GM23338 (cell line): ENCODE measurements at regions not wholly inside any gene's neighbourhood (a gene's known extent, or its start where the extent isn't known, plus 50 kb on each side); places are given as distances from the start of the nearest gene placed in this dataset.

Source experiments
- ATAC-seq: fragments of 200-7000 bp; cut with Tn5 transposase; 3 replicates; pipeline ENCODE4 v1.9.1; 2020
- DNase-seq: peaks from one replicate; pipeline ENCODE4 v3.0.0-alpha.2; 2015; ENCODE audit warnings: low spot score
- H2AFZ ChIP-seq: fragments of 200-600 bp; sonication (generic); 2 replicates; pipeline ENCODE4 v1.8.0; 2016; ENCODE audit warnings: antibody characterized with exemption, mild to moderate bottlenecking, moderate library complexity
- H3F3A ChIP-seq: fragments of 200-600 bp; sonication (generic); replicated peaks from 2 replicates; pipeline ENCODE4 v1.8.0; 2017; ENCODE audit warnings: antibody characterized with exemption, mixed run types, low read depth
- H3K27ac ChIP-seq: fragments of 200-600 bp; sonication (generic); 2 replicates; pipeline ENCODE4 v1.6.1; 2016; ENCODE audit warnings: low read depth
- H3K27me3 ChIP-seq: fragments of 200-600 bp; sonication (generic); 2 replicates; pipeline ENCODE4 v1.8.0; 2016; ENCODE audit warnings: mild to moderate bottlenecking, mixed run types, moderate library complexity; ENCODE audit not compliant: insufficient read depth
- H3K36me3 ChIP-seq: fragments of 200-600 bp; sonication (generic); 2 replicates; pipeline ENCODE4 v1.8.0; 2016; ENCODE audit warnings: mild to moderate bottlenecking; ENCODE audit not compliant: insufficient read depth
- H3K4me1 ChIP-seq: fragments of 200-600 bp; sonication (generic); 2 replicates; pipeline ENCODE4 v1.8.0; 2016; ENCODE audit warnings: mild to moderate bottlenecking, moderate library complexity; ENCODE audit not compliant: insufficient read depth
- H3K4me2 ChIP-seq: fragments of 200-600 bp; sonication (generic); 2 replicates; pipeline ENCODE4 v1.7.1; 2017; ENCODE audit warnings: mixed run types
- H3K4me3 ChIP-seq: fragments of 200-600 bp; sonication (generic); 2 replicates; pipeline ENCODE4 v1.6.1; 2016; ENCODE audit warnings: mixed run types
- H3K79me2 ChIP-seq: fragments of 200-600 bp; sonication (generic); replicated peaks from 2 replicates; pipeline ENCODE4 v1.8.0; 2017; ENCODE audit warnings: mild to moderate bottlenecking; ENCODE audit not compliant: insufficient read depth
- H3K9me2 ChIP-seq: fragments of 200-600 bp; sonication (generic); 2 replicates; pipeline ENCODE4 v1.8.0; 2017; ENCODE audit not compliant: insufficient read depth
- H4K20me1 ChIP-seq: fragments of 200-600 bp; sonication (generic); replicated peaks from 2 replicates; pipeline ENCODE4 v1.8.0; 2017; ENCODE audit warnings: mild to moderate bottlenecking; ENCODE audit not compliant: insufficient read depth
- H3K27ac Mint-ChIP-seq: 2 replicates; pipeline ENCODE4 v1.8.0; 2020; ENCODE audit warnings: inconsistent platforms, mild to moderate bottlenecking, moderate library complexity, mixed read lengths
- H3K27me3 Mint-ChIP-seq: 3 replicates; pipeline ENCODE4 v1.8.0; 2022; ENCODE audit warnings: low read depth, mild to moderate bottlenecking, moderate library complexity, mixed read lengths, inconsistent platforms; ENCODE audit not compliant: insufficient read depth, poor library complexity
- H3K36me3 Mint-ChIP-seq: 3 replicates; pipeline ENCODE4 v1.8.0; 2021; ENCODE audit warnings: low read depth, mild to moderate bottlenecking, inconsistent platforms, moderate library complexity, mixed read lengths
- H3K4me1 Mint-ChIP-seq: 3 replicates; pipeline ENCODE4 v1.8.0; 2020; ENCODE audit warnings: mild to moderate bottlenecking, inconsistent platforms, mixed read lengths
- H3K4me3 Mint-ChIP-seq: 3 replicates; pipeline ENCODE4 v1.8.0; 2021; ENCODE audit warnings: moderate library complexity, mild to moderate bottlenecking, inconsistent platforms, mixed read lengths
- H3K9me3 Mint-ChIP-seq: 3 replicates; pipeline ENCODE4 v1.8.0; 2020; ENCODE audit warnings: moderate library complexity, mild to moderate bottlenecking, inconsistent platforms, mixed read lengths
- CREB1 ChIP-seq: fragments of 250-450 bp; sonication (Bioruptor Pico); IDR thresholded peaks from 2 replicates; pipeline ENCODE4 v1.5.0; 2020; ENCODE audit warnings: low read depth, mild to moderate bottlenecking, moderate library complexity
- EZH2 ChIP-seq: fragments of 200-600 bp; sonication (generic); IDR thresholded peaks from one replicate; pipeline ENCODE4 v1.8.0; 2017; ENCODE audit warnings: antibody characterized with exemption, mild to moderate bottlenecking, low read depth; ENCODE audit not compliant: unreplicated experiment
- EZH2phosphoT487 ChIP-seq: fragments of 200-600 bp; sonication (generic); IDR thresholded peaks from one replicate; pipeline ENCODE4 v1.8.1; 2018; ENCODE audit warnings: antibody characterized with exemption; ENCODE audit not compliant: unreplicated experiment
- JUNB ChIP-seq: IDR thresholded peaks from one replicate; pipeline ENCODE4 v1.6.1; 2016; ENCODE audit warnings: antibody characterized with exemption; ENCODE audit not compliant: unreplicated experiment
- POLR2AphosphoS5 ChIP-seq: IDR thresholded peaks from 2 replicates; pipeline ENCODE4 v1.6.1; 2016; ENCODE audit warnings: antibody characterized with exemption, low read depth
- STAT1 ChIP-seq: IDR thresholded peaks from one replicate; pipeline ENCODE4 v1.6.1; 2016; ENCODE audit warnings: antibody characterized with exemption; ENCODE audit not compliant: unreplicated experiment
- ZNF114 ChIP-seq: fragments of 250-450 bp; sonication (Bioruptor Pico); IDR thresholded peaks from 2 replicates; pipeline ENCODE4 v1.5.0; 2020; ENCODE audit warnings: mild to moderate bottlenecking, moderate library complexity
- ZNF331 ChIP-seq: fragments of 250-450 bp; sonication (Bioruptor Pico); IDR thresholded peaks from 2 replicates; pipeline ENCODE4 v1.5.0; 2020; ENCODE audit warnings: low read depth, mild to moderate bottlenecking, moderate library complexity
- TF ChIP-seq, protein P1 (sequence below): IDR thresholded peaks from 2 replicates; pipeline ENCODE4 v1.6.1; 2016; ENCODE audit warnings: antibody characterized with exemption
- TF ChIP-seq, protein P2 (sequence below): fragments of 250-450 bp; sonication (Bioruptor Pico); IDR thresholded peaks from 2 replicates; pipeline ENCODE4 v1.5.0; 2020; ENCODE audit warnings: mild to moderate bottlenecking, moderate library complexity
- TF ChIP-seq, protein P3 (sequence below): IDR thresholded peaks from one replicate; pipeline ENCODE4 v1.6.1; 2018; ENCODE audit warnings: antibody characterized with exemption; ENCODE audit not compliant: unreplicated experiment

DNA sequence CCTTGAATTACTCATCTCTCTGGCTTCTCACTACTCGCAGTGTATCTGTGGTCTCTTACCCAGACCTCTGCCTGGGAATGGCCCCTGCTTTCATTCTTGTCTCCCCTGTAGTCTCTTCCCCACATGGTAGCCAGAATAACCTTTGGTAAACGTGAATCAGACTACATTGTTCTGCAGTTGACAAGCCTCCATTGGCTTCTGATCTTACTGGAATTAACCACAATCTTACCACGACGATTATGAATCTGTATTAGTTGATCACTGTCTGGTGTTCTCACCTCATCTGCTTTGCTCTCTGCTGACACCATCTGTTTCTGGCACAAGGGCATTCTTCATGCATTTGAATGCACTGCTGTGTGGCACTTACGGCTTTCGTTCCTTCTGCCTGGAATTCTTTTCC, 781.2 kb downstream of the MTRR start (continued):
- TF ChIP-seq, protein P1, sequence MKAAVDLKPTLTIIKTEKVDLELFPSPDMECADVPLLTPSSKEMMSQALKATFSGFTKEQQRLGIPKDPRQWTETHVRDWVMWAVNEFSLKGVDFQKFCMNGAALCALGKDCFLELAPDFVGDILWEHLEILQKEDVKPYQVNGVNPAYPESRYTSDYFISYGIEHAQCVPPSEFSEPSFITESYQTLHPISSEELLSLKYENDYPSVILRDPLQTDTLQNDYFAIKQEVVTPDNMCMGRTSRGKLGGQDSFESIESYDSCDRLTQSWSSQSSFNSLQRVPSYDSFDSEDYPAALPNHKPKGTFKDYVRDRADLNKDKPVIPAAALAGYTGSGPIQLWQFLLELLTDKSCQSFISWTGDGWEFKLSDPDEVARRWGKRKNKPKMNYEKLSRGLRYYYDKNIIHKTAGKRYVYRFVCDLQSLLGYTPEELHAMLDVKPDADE = no peak

DNA sequence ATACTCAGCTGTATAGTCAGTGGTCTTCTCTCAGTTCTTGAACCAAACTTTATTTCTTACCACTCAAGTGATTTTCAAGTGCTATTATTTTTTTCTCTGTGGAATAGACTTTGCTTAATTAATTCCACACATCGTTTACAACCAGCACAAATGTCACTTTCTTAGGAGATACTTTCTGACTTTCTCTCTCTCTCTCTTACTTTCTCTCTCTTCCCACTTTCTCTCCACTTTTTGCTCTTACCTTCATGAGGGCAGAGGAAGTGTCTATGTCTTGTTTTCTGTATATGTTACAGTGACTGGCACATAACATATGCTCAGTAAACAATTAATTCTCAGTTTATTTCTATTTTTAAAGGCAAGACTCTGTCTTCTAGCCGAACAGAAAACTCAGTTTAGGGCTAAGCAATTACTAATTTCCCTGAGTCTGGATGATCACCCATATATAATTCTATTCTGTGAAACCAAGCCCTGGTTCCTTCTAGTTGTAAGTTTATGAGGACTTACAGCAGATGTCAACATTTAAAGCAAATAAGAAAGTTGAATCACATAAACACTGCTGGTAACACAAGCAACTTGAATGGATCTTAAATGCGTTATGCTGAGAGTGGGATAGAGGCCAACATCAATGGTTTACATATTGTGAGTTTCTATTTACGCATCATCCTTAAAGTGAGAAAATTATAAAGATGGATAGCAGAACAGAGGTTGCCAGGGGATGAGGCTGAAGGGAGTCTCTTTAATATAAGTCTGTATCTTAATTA, 791.4 kb downstream of the MTRR start:
- no peak overlapping the region for H3K4me3 Mint-ChIP-seq
- H3K9me3 Mint-ChIP-seq = no peaks in the 10 kb centered on the region
- ATAC-seq = no peak
- no peak overlapping the region for H3K4me3 ChIP-seq
- H3K36me3 ChIP-seq = no peaks in the 10 kb centered on the region
- TF ChIP-seq CREB1 (no peak), STAT1 (no peak), EZH2phosphoT487 (no peak), POLR2AphosphoS5 (no peak), JUNB (no peak), ZNF114 (CRISPR knock-in tag) (no peak), EZH2 (no peak), ZNF331 (CRISPR knock-in tag) (no peak)
- TF ChIP-seq, protein P2, sequence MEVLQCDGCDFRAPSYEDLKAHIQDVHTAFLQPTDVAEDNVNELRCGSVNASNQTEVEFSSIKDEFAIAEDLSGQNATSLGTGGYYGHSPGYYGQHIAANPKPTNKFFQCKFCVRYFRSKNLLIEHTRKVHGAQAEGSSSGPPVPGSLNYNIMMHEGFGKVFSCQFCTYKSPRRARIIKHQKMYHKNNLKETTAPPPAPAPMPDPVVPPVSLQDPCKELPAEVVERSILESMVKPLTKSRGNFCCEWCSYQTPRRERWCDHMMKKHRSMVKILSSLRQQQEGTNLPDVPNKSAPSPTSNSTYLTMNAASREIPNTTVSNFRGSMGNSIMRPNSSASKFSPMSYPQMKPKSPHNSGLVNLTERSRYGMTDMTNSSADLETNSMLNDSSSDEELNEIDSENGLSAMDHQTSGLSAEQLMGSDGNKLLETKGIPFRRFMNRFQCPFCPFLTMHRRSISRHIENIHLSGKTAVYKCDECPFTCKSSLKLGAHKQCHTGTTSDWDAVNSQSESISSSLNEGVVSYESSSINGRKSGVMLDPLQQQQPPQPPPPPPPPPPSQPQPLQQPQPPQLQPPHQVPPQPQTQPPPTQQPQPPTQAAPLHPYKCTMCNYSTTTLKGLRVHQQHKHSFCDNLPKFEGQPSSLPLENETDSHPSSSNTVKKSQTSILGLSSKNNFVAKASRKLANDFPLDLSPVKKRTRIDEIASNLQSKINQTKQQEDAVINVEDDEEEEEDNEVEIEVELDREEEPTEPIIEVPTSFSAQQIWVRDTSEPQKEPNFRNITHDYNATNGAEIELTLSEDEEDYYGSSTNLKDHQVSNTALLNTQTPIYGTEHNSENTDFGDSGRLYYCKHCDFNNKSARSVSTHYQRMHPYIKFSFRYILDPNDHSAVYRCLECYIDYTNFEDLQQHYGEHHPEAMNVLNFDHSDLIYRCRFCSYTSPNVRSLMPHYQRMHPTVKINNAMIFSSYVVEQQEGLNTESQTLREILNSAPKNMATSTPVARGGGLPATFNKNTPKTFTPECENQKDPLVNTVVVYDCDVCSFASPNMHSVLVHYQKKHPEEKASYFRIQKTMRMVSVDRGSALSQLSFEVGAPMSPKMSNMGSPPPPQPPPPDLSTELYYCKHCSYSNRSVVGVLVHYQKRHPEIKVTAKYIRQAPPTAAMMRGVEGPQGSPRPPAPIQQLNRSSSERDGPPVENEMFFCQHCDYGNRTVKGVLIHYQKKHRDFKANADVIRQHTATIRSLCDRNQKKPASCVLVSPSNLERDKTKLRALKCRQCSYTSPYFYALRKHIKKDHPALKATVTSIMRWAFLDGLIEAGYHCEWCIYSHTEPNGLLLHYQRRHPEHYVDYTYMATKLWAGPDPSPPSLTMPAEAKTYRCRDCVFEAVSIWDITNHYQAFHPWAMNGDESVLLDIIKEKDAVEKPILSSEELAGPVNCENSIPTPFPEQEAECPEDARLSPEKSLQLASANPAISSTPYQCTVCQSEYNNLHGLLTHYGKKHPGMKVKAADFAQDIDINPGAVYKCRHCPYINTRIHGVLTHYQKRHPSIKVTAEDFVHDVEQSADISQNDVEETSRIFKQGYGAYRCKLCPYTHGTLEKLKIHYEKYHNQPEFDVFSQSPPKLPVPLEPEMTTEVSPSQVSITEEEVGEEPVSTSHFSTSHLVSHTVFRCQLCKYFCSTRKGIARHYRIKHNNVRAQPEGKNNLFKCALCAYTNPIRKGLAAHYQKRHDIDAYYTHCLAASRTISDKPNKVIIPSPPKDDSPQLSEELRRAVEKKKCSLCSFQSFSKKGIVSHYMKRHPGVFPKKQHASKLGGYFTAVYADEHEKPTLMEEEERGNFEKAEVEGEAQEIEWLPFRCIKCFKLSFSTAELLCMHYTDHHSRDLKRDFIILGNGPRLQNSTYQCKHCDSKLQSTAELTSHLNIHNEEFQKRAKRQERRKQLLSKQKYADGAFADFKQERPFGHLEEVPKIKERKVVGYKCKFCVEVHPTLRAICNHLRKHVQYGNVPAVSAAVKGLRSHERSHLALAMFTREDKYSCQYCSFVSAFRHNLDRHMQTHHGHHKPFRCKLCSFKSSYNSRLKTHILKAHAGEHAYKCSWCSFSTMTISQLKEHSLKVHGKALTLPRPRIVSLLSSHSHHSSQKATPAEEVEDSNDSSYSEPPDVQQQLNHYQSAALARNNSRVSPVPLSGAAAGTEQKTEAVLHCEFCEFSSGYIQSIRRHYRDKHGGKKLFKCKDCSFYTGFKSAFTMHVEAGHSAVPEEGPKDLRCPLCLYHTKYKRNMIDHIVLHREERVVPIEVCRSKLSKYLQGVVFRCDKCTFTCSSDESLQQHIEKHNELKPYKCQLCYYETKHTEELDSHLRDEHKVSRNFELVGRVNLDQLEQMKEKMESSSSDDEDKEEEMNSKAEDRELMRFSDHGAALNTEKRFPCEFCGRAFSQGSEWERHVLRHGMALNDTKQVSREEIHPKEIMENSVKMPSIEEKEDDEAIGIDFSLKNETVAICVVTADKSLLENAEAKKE = no peak
- TF ChIP-seq, protein P1 = no peak
- TF ChIP-seq, protein P3, sequence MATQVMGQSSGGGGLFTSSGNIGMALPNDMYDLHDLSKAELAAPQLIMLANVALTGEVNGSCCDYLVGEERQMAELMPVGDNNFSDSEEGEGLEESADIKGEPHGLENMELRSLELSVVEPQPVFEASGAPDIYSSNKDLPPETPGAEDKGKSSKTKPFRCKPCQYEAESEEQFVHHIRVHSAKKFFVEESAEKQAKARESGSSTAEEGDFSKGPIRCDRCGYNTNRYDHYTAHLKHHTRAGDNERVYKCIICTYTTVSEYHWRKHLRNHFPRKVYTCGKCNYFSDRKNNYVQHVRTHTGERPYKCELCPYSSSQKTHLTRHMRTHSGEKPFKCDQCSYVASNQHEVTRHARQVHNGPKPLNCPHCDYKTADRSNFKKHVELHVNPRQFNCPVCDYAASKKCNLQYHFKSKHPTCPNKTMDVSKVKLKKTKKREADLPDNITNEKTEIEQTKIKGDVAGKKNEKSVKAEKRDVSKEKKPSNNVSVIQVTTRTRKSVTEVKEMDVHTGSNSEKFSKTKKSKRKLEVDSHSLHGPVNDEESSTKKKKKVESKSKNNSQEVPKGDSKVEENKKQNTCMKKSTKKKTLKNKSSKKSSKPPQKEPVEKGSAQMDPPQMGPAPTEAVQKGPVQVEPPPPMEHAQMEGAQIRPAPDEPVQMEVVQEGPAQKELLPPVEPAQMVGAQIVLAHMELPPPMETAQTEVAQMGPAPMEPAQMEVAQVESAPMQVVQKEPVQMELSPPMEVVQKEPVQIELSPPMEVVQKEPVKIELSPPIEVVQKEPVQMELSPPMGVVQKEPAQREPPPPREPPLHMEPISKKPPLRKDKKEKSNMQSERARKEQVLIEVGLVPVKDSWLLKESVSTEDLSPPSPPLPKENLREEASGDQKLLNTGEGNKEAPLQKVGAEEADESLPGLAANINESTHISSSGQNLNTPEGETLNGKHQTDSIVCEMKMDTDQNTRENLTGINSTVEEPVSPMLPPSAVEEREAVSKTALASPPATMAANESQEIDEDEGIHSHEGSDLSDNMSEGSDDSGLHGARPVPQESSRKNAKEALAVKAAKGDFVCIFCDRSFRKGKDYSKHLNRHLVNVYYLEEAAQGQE = no peak
- no peaks in the 10 kb centered on the region for H3K4me1 ChIP-seq
- H2AFZ ChIP-seq = no peak overlapping the region
- H3K4me2 ChIP-seq = no peak overlapping the region
- H3K36me3 Mint-ChIP-seq = no peaks in the 10 kb centered on the region
- DNase-seq = no peak
- H3K27me3 Mint-ChIP-seq = no peaks in the 10 kb centered on the region
- H3K9me2 ChIP-seq = peaks cover 2% of the 10 kb centered on the region
- no peaks in the 10 kb centered on the region for H3K4me1 Mint-ChIP-seq
- H3K27ac ChIP-seq = no peak overlapping the region
- no peaks in the 10 kb centered on the region for H3K79me2 ChIP-seq
- no peak overlapping the region for H3K27ac Mint-ChIP-seq
- no peaks in the 10 kb centered on the region for H4K20me1 ChIP-seq
- H3F3A ChIP-seq = no peaks in the 10 kb centered on the region
- no peaks in the 10 kb centered on the region for H3K27me3 ChIP-seq
